GM19455 (cell line): ENCODE measurements at regions not wholly inside any gene's neighbourhood (a gene's known extent, or its start where the extent isn't known, plus 50 kb on each side); places are given as distances from the start of the nearest gene placed in this dataset.

Experiments used
- ATAC-seq: cut with Tn5 transposase; IDR thresholded peaks from one replicate; pipeline ENCODE4 v1.9.1; 2021; ENCODE audit not compliant: unreplicated experiment

- ATAC-seq: no peak
Observed at GRCh38 chr4:100970414-100970813, 376.9 kb downstream of the PPP3CA start.

DNA sequence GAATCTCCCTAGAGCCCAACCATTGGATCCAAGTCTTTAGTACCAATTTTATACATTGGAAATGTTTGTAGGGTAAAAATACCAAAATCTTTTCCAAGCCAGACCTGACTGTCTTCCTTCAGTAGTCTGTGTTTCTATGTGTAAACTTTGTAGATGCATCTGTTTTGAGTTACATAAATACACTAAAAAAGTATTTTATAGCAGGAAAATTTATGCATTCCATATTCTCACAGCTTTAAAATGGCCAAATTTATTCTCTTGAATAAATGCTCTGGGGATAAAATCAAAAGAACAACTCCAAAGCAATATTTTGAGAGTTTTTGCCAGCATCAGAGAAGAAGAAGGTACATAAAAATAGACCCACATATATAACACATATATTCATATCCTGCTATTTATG lies 377.4 kb downstream of the PPP3CA start:
- no peak for ATAC-seq

DNA sequence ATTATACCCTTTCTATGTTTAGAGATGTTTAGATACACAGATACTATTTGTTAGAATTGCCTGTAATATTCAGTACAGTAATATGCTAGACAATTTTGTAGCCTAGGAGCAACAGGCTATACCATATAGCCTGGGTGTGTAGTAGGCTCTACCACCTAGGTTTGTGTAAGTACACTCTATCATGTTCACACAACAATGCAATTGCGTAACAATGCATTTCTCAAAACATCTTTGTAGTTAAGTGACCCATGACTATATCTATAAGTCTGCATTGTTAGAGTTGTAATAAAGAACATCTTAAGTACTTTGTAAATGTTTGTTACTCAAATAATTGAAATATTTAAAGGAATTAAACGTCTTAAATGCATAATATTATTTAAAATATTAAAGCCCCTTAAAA lies 379.3 kb downstream of the PPP3CA start:
- no peak for ATAC-seq

DNA sequence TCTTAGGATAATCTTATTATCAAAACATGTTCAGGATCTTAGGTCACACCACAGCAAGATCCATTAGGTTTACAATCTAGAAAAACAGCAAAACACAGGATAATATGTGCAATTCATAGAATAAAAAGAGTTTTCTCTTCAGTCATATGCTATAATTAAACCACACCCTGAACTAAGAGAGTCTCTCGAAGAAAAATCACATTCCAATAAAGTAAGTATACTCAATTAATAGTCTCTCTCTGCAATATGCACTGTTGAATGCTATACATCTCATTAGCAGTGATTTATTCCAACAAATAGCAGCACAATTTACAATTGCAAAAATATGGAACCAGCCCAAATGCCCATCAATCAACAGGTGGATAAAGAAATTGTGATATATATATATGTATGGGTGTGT lies 383.7 kb downstream of the PPP3CA start:
- no peak for ATAC-seq

GRCh38 chr4:100962698-100963097 lies 384.6 kb downstream of the PPP3CA start:
- ATAC-seq: peak; percentile 76

- no peak for ATAC-seq
Observed at GRCh38 chr4:100960232-100960631, 387.1 kb downstream of the PPP3CA start.

GRCh38 chr4:100954046-100954445 lies 393.3 kb downstream of the PPP3CA start:
- ATAC-seq: no peak

DNA sequence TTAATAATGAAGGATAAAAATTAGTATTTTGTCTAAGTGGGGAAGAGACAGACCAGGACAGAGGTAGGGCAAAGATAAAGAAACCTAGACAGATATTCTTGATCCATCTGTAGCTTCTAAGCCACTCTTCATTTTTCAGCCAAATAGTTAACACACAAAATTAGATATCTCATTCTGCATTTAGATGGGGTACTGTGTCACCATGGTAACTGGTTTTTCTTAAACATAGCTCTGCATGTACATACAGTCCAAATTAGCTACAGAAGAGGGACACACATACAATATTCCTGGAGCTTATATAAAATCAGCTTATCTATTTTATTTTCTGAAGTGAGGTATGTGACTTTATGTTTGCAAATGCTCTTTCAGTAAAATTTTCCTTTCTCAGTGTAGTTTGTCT lies 393.7 kb downstream of the PPP3CA start:
- no peak for ATAC-seq

- no peak for ATAC-seq
Observed at GRCh38 chr4:100952590-100952989, 394.7 kb downstream of the PPP3CA start.

DNA sequence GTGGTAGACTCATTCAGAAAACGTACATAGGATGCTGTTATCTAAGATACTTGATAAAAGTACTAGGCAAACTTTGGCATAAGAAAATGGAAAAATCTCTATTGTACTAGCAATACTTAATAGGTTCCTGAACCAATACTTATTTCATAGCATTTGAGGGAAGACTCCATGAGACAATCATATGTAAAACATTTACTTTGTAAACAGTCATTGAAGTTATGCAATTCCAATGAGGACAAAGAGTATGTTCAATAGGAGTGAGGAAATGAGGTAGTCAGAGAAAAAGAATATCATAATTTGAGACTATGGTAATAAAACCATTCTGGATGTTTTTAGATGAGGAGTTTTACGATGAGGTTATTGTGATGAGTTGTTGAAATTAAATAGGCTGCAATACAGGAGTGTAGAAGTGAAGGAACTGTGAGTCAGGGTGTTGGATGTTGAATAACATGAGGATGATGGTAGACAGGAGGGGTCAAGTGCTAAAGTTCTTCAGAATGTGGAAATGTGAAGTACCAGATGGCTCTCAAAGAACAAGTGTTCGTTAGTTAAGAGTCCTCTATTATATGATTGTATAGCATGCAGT lies 397.9 kb downstream of the PPP3CA start:
- no peak for ATAC-seq

- no peak for ATAC-seq
Observed at GRCh38 chr4:100948911-100949310, 398.4 kb downstream of the PPP3CA start.

- ATAC-seq: no peak
Observed at GRCh38 chr4:100945789-100946188, 401.5 kb downstream of the PPP3CA start.

DNA sequence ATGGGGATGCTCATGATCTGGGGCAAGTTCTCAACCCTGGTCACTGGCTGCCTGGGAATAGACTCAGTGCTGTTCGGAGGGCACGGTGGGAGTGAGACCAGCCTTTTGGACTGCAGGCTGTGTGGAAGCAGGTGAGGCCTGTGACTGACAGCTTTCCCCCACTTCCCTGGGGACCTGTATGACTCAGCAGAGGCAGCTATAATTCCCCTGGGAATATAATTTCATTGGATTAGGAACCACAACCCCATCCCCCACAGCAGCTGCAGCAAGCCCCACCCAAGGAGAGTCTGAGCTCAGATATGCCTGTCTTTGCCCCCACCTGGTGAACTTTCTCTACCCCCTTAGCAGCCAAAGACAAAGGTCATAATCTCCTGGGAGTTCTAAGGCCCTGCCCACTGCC lies 408.6 kb downstream of the PPP3CA start:
- no peak for ATAC-seq

GRCh38 chr4:100936661-100937375 lies 410.5 kb downstream of the PPP3CA start:
- no peak for ATAC-seq

DNA sequence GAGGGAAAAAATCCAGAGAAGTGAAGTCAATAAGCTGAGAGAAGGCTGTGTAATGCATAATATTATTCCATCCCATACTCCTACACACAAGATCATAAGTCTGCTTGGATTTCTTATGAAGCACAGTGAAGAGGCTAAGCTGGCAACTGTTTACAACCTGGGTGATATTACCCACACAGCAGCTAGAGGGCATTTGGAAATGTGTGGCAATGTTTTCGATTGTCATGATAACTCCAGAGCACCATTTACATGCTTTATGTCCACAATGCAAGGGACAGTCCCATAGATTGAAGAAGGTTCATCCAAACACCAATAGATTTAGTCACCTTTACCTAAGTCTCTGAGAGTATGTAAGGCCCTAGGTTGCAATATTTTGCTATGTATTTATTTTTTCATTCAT lies 412.2 kb downstream of the PPP3CA start:
- no peak for ATAC-seq

DNA sequence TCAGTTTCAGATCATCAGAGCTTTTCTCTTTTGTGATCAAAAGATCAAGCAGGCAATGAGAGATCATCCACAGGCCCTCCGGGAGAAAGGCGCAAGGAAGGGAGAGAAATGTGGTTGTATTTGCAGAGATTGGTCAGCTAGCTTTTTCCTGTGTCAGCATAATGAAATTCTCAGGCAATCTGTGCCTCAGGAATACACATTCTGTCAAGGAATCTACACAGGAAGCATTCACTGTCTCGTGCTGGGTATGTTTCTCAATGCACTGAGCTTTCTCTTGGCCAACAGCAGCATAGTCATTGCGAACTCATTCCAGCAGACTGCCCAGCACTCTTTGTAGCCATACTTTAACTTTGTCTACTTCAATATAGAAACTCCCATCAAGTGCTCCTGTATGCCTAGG lies 413.7 kb downstream of the PPP3CA start:
- ATAC-seq: no peak

DNA sequence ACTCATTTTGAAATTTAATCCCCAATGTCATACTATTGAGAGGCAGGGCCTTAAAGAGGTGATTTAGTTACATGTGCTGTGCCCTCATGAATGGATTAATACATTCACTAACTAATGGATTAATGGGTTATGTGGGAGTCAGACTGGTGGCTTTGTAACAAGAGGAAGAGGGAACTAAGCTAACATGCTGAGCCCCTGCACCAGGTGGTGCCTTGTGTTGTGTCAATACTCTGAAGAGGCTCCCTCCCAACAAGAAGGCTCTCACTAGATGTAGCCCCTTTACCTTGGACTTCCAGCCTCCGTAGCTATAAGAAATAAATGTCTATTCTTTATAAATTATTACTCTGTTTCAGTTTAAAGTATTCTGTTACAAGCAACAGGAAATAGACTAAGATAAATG lies 411.9 kb upstream of the EMCN start:
- ATAC-seq: no peak

- no peak for ATAC-seq
Observed at GRCh38 chr4:100929135-100929534, 411.3 kb upstream of the EMCN start.

- ATAC-seq: peak; percentile 86
Observed at GRCh38 chr4:100926039-100926717, 408.4 kb upstream of the EMCN start.

GRCh38 chr4:100913685-100914084 lies 395.9 kb upstream of the EMCN start:
- ATAC-seq: no peak

GRCh38 chr4:100908540-100908939 lies 390.7 kb upstream of the EMCN start:
- ATAC-seq: no peak
